Left ventricle myocardium inferior (tissue), 1 donor: ENCODE measurements at regions not wholly inside any gene's neighbourhood (a gene's known extent, or its start where the extent isn't known, plus 50 kb on each side); places are given as distances from the start of the nearest gene placed in this dataset.

Experiments
- DNase-seq: peaks from one replicate; pipeline ENCODE4 v3.0.0-alpha.2; 2020
- H3K27ac ChIP-seq: fragments of 200-600 bp; replicated peaks from 2 replicates; pipeline ENCODE4 v1.8.0; 2021
- H3K27me3 ChIP-seq: fragments of 200-600 bp; 2 replicates; pipeline ENCODE4 v1.8.0; 2021; ENCODE audit warnings: low read depth
- H3K36me3 ChIP-seq: fragments of 200-600 bp; 2 replicates; pipeline ENCODE4 v1.8.0; 2021
- H3K4me1 ChIP-seq: fragments of 200-600 bp; 2 replicates; pipeline ENCODE4 v1.8.0; 2021
- H3K4me3 ChIP-seq: fragments of 200-600 bp; 2 replicates; pipeline ENCODE4 v1.8.0; 2021; ENCODE audit warnings: mild to moderate bottlenecking, moderate library complexity
- H3K9me3 ChIP-seq: fragments of 200-600 bp; replicated peaks from 2 replicates; pipeline ENCODE4 v1.8.0; 2021
- intact Hi-C: fragments of 100-400 bp; cut with micrococcal nuclease; formaldehyde crosslinking; loops from one replicate; pipeline ENCODE4 v1.11.0; 2022
- TF ChIP-seq, protein P1 (sequence below): fragments of 200-600 bp; IDR thresholded peaks from 2 replicates; pipeline ENCODE4 v1.8.0; 2021; ENCODE audit warnings: antibody characterized with exemption, mild to moderate bottlenecking, borderline replicate concordance
- donor health status: DM: no; HTN: yes; CAD: no; lungs with severe emphysema.

DNA sequence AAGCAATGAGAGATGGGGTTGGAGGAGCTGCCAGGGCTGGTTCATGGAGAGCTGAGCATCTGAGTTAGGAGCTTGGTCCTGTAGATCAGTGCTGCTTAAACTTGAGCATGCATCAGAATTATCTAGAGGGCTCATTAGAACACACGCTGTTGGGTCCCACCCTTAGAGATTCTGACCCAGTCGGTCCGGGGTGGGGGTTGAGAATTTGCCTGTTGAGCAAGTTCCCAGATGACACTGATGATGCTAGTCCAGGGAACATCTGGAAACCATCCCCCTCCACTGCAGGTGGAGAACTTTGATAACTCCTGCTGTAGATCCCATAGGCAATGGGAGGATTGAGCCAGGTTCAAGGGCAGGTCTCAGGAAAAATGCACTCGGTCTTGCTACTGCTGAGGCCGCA lies 158.0 kb upstream of the KLF4 start:
- Histone ChIP-seq H3K4me1 (peaks cover 18% of the 10 kb centered on the region), H3K27ac (no peak overlapping the region), H3K27me3 (no peaks in the 10 kb centered on the region), H3K4me3 (no peak overlapping the region), H3K9me3 (no peaks in the 10 kb centered on the region), H3K36me3 (no peaks in the 10 kb centered on the region)
- intact Hi-C loops = no loop called here
- DNase-seq = no peak
- TF ChIP-seq, protein P1, sequence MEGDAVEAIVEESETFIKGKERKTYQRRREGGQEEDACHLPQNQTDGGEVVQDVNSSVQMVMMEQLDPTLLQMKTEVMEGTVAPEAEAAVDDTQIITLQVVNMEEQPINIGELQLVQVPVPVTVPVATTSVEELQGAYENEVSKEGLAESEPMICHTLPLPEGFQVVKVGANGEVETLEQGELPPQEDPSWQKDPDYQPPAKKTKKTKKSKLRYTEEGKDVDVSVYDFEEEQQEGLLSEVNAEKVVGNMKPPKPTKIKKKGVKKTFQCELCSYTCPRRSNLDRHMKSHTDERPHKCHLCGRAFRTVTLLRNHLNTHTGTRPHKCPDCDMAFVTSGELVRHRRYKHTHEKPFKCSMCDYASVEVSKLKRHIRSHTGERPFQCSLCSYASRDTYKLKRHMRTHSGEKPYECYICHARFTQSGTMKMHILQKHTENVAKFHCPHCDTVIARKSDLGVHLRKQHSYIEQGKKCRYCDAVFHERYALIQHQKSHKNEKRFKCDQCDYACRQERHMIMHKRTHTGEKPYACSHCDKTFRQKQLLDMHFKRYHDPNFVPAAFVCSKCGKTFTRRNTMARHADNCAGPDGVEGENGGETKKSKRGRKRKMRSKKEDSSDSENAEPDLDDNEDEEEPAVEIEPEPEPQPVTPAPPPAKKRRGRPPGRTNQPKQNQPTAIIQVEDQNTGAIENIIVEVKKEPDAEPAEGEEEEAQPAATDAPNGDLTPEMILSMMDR = no peak

DNA sequence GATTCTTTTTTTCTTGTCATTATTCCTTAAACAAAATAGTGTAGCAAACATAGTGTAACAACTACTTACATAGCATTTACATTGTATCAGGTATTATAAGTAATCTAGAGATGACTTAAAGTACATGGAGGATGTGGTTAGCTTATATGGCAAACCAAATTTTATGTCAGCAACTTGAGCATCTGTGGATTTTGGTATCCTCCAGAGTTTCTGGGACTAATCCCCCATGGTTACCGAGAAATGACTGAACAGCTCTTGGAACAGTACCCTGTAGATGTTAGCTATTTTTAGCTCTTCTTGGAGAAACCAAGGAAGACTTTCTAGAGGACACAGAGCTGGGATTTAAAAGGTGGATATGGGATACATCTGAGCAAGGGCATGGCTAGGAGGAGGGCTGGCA lies 157.6 kb upstream of the KLF4 start:
- no peaks in the 10 kb centered on the region for H3K27me3 ChIP-seq
- H3K36me3 ChIP-seq = no peaks in the 10 kb centered on the region
- TF ChIP-seq, protein P1 = no peak
- H3K9me3 ChIP-seq = no peaks in the 10 kb centered on the region
- no peak overlapping the region for H3K4me3 ChIP-seq
- H3K4me1 ChIP-seq = peaks cover 18% of the 10 kb centered on the region
- no peak overlapping the region for H3K27ac ChIP-seq
- no peak for DNase-seq
- intact Hi-C loops = no loop called here

DNA sequence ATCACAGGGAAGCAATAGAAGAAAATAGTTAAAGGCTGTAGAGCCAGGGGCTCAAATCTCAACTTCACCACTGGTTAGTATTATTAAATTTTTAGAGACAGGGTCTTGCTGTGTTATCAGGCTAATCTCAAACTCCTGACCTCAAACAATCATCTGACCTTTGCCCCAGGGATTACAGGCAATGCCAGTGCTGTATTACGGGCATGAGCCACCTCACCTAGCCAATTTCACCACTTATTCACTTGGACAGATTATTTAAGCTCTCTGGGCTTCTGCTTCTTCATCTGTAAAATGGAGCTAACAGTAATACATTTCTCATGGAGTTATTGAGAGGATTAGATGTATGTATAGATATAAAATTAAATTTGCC lies 155.9 kb upstream of the KLF4 start:
- DNase-seq = no peak
- TF ChIP-seq, protein P1 = no peak
- intact Hi-C loops = no loop called here
- Histone ChIP-seq H3K9me3 (no peaks in the 10 kb centered on the region), H3K36me3 (no peaks in the 10 kb centered on the region), H3K27me3 (no peaks in the 10 kb centered on the region), H3K4me1 (peaks cover 18% of the 10 kb centered on the region), H3K27ac (peak overlapping the region; percentile 69), H3K4me3 (no peak overlapping the region)

DNA sequence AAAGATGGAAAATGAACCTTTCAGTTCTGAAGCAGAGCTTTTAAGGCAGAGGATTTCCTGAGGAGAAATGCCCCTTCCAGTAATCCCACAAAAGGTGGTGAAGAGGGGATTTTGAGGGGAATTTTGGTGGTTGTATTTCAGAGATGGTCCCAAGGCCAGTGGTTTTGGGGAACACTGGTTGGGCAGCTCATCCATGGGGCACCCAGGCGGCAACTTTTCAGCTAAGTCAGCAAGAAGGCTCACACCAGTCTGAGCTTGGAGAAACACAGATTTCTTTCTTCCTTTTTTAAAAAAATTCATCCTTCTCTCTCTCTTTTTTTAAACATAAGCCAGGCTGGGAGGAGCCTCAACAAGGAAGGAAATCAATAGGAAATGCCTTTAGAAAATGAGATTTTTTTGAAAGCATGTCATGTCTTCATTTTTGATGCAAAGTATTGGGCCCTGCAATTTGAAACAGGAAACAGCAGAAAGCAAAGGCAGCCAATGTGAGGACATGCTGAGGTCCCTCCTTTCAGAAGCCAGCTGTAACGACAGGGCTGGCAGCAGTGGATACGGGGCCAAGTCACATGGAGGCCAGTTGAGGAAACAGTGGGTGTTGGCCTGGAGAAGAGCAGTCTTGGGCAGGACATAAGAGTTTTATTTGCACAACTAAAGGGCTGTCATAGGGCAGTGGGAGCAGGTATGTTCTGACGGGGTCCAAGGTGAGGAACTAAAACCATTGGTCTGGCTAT lies 155.3 kb upstream of the KLF4 start:
- TF ChIP-seq, protein P1 = no peak
- intact Hi-C loops = no loop called here
- Histone ChIP-seq H3K36me3 (no peaks in the 10 kb centered on the region), H3K4me3 (no peak overlapping the region), H3K27ac (peak overlapping the region; percentile 69), H3K4me1 (peaks cover 18% of the 10 kb centered on the region), H3K27me3 (no peaks in the 10 kb centered on the region), H3K9me3 (no peaks in the 10 kb centered on the region)
- peak; percentile 48 for DNase-seq

DNA sequence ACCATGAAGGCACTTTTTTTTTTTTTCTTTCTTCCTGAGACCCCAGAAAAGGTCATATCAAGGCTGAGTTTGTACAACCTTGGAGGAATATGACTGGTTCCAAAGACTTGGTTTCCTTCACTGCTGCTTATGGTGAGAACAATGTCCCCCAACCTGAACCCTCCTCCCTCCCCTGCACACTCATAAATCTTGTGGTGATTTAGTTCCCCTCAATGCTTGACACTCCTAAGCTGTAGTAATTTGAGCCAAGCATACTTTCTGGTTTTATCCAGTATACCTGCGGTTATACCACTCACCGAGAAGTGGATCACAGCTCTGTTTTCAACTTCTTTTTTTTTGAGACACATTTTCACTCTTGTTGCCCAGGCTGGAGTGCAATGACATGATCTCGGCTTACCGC lies 149.9 kb upstream of the KLF4 start:
- no peak for DNase-seq
- peaks cover 24% of the 10 kb centered on the region for H3K4me1 ChIP-seq
- intact Hi-C loops = loop anchor here (5.0 kb wide), 2 partner anchors 113 to 152 kb away; partner anchors contain the start of gene KLF4
- no peaks in the 10 kb centered on the region for H3K36me3 ChIP-seq
- H3K27me3 ChIP-seq = no peaks in the 10 kb centered on the region
- no peak overlapping the region for H3K4me3 ChIP-seq
- H3K9me3 ChIP-seq = no peaks in the 10 kb centered on the region
- H3K27ac ChIP-seq = peak overlapping the region; percentile 98
- TF ChIP-seq, protein P1 = no peak
